ENCODE measurements at regions not wholly inside any gene's neighbourhood (a gene's known extent, or its start where the extent isn't known, plus 50 kb on each side); places are given as distances from the start of the nearest gene placed in this dataset.

DNA sequence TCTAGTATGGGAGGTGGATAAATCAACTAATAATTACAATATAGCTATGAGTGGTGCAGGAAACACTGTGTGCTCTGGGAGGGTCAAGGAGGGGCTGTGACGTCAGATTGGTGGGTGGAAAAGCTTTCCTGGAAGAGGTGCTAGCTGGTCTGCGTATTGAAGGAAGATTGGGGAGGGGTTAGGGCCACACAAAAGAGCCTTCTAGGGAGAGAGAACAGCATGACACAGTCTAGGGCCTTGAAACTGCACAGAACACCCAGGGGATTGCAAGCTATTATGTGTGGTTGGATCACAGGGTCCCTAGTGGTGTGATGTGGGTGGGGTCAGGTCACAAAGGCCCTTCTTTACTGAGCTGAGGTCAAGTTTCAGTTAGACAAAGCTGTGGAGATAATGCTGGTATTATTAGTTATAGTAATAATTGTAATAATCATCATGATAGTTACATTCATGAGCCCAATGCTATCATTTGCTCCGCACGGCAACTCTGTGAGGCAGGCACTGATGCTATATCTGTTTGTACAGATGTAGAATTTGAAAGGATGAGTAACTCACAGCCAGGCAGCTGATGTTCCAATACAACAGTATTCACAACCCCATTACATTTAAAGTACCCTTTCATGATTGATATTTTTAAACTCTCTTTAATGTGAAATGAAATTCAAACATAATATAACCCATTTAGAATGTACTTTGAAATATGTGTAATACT, 197.4 kb upstream of the IL12B start:
- no peak for FAIRE-seq
- no peak for DNase-seq (ENCODE audit: low spot score)

DNA sequence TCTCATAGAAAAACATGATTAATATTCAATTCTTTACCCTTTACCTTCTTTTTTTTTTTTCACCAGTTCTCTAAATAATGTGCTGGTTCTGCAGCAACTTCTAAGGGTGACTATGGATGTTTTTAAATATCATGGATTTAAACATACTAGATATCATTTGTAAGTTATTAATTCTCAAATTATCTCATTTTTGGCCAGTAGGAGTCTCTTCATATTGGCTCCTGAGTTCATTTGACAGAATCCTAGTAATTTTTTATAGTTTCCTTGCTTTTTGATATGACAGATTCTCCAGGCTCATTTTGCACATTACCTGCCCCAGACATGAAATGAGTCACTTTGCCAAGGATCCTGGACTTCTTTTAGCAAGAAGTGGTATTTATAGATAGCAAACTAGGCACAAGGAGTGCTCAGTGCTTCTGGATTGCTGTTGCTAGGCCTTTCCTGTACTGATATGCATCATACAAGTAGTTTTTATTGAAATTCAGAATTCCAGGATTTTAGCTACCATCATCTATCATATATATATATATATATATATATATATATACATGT, 201.3 kb upstream of the IL12B start:
- FAIRE-seq (no peak), DNase-seq (ENCODE audit: low spot score) (no peak)

DNA sequence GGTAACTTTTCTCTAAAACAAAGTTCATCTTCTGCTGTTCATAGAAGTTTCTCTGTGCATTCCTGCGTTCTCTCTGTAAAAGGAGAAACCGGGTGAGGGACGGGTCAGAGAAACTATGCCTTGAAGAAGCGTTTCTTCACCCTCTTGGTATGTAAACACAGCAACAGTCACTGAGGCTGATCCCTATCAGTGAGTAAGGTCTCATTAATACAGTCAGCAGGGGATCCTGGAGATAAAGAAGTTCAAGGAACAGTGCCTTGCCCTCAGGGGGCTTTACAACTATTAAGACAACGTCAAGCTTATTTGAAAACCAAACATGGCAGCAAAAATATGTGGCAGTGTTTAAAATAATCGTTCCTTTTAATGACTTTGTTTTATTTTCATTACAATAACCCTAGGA, 202.9 kb upstream of the IL12B start:
- FAIRE-seq (no peak), DNase-seq (ENCODE audit: low spot score) (no peak)

DNA sequence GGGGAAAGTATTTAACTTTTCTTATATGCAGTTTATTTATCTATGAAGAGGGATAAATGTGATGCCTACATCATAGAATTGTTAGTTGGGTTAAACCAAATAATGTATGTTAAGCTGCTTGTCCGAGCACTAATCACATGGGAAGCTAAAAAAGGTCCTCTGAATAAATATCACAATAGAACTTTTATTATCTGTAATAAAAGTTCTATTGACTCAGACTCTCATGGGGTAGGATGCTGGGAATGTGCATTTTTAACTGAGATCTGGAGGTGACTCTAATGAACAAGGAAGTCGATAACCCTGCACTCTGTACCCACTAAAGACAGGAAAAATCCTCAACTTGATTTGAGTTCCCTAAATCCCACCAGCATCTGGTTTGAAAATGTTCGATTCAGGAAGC, 205.9 kb upstream of the IL12B start:
- FAIRE-seq (no peak), DNase-seq (ENCODE audit: low spot score) (no peak)

DNA sequence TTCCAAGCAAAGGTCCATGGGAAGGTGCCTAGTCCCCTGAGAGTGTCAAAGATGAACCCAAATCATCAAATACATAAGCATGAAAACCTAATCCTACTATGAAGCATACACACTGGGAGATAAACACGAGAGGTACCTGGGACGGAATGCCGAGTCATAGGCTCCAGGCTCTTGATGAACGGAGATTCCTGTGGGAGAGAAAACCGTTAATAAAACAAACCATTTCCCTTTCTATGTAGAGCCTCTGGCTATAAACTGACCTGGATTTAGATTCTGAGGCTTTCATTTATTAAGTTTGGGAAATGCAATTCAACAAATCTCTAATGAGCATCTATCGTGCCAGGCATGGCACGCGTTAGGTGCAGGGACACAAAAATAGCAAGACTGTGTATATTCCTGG, 206.4 kb upstream of the IL12B start:
- FAIRE-seq, result no peak
- DNase-seq (ENCODE audit: low spot score), result no peak

DNA sequence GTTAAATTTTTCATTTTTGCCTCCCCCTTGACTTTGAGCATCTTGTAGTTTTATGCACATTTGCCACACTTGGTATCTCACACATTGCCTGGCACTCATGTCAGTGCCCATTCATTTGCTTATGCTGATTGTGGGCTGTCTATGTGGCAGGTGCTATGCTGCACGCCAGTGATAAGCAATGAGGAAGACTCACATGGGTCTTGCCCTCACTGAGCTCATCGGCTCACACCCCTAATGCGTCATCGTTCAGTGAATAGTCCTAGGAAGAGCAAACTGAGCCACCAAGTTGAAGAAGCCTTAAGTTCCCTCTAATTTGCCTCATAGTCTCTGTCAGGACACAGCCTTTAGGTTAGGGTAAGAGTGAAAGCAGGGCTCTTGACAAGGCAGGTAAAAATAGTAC, 209.4 kb upstream of the IL12B start:
- DNase-seq (ENCODE audit: low spot score), result no peak
- no peak for FAIRE-seq

DNA sequence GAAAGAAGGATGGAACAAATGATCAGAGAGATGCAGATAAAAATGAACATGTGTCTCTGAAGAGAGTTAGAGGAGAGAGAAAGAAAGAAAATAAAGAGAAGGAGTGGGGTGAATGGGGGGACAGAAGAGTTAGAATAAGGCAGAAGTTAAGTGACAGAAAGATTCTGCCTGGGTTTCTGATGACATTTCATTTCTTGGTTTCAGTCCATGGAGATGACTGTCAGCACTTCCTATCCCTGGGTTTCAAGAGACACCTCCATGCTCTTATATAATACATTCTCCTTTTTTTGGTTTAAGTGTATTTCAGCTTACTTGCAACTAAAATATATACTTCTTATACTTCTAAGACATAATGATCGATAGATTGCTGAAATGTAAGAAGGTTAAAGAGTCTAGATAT, 213.0 kb upstream of the IL12B start:
- FAIRE-seq, result no peak
- DNase-seq (ENCODE audit: low spot score), result no peak

DNA sequence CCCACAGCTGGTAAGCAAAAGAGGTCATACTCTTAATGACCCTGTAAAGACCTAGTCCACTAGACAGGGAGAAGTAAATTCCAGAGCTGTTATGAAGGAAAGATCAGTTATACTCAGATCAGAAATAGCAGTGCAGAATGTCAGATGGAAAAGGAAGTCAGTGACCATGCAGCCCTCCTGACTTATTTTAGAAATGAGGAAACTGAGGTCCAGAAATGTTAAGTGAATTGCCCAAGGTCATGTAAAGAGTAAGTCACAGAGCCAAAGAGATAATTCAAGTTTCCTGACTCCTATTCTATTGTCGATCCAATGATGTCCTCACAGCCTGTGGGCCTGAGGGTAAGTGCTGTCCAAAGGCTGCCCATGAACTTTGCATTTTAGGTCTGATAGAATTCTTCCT, 214.9 kb upstream of the IL12B start:
- no peak for DNase-seq (ENCODE audit: low spot score)
- FAIRE-seq, result no peak

DNA sequence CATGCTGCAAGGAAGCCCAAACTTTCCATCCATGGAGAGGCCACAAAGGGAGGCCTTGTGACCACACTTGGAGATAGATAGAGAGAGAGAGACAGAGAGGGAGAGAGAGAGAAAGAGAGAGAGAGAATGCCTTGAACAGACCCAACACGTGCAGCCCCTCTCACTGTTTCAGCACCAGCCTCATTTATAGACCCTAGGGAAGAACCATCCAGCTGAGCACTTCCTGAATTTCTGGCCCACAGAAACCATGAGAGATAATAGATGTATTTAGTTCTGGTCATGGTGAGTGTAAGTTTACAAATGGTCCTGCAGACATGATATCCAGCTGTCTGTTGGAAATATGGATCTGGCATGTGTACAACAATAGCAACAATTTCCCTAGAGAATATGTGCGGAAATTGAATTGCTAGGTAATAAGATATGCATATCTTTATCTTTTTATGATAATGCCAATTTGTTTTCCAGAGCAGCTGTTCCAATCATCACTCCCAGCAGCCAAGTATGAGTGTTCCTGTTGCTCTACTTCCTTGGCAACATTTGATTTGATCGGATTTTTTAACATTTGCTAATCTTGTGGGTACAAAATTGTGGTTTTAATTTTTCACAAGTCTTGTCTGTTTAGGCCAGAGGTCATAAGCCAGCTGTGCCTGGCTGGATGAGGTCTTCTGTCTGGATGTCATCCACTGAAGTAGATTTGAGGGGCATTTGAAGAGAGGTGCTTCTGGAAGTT, 217.3 kb upstream of the IL12B start:
- DNase-seq (ENCODE audit: low spot score) (no peak), FAIRE-seq (no peak)

DNA sequence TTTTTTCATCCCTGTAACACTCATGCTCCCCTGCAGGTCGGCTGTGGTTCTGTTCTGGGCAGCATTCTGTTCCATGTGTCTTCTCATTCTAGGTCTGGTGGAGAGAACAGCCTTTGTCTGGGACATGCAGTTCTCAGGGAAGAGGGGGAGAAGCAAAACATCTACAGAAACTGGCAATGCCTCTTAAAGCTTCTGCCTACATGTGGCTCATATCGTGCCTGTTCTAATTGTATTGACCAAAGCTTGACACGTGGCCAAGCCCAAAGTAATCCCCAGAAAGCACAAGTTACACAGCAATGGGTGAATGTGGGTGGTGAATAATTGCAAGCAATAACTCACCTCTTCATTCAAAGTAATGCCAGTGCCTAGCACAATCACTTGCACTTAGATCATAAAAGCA, 218.2 kb upstream of the IL12B start:
- no peak for FAIRE-seq
- DNase-seq (ENCODE audit: low spot score), result no peak

DNA sequence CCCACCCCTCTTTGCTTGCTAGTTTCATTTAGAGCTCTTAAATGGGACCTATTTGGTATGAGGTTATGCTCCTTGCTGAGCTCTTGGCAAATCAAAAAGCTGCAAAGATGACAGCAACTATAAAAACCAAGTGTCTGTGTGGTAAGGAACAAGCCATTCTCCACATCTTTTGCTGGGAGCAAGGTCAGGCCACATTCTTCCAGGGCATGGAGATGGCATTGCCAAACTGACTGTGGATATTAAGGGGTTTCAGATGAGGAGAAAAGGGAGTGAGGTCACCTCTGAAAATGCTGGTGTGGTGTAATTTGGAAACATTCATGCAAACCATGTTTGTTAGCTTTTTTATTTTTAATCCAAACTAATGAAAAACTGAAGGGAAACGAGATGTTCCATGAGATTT, 218.8 kb upstream of the IL12B start:
- no peak for FAIRE-seq
- no peak for DNase-seq (ENCODE audit: low spot score)

DNA sequence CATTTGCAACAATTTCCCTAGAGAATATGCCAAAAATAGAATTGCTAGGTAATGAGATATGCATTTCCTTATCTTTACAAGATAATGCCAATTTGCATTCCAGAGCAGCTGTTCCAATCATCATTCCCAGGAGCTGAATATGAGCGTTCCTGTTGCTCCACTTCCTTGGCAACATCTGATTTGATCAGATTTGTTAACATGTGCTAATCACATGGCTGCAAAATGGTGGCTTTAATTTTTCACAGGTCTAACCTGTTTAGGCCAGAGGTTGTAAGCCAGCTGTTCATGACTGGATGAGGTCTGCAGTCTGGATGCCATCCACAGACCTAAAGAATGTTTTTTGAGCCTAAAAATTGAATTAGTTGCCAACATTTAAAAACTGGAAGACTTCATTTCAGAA, 220.7 kb upstream of the IL12B start:
- DNase-seq (ENCODE audit: low spot score) (no peak), FAIRE-seq (no peak)

DNA sequence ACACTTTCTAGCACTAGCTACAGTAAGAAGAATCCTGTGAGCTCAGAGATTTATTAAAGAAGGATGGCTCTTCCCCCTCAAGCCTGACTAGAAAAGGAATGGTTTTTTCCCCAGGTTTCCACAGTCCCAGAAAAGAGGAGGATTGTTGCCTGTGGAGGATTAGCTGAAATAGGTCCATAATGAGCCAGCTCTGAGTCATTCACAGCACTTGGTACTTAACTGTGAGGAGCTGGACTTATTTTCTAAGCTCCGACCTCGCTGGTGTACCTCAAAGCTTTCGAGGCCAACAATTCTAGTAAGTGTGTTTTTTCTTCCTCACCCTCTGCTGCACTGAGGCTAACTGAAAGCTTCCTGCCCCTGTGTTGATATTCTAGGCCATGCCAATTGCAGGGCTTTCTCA, 222.5 kb upstream of the IL12B start:
- no peak for DNase-seq (ENCODE audit: low spot score)
- no peak for FAIRE-seq

DNA sequence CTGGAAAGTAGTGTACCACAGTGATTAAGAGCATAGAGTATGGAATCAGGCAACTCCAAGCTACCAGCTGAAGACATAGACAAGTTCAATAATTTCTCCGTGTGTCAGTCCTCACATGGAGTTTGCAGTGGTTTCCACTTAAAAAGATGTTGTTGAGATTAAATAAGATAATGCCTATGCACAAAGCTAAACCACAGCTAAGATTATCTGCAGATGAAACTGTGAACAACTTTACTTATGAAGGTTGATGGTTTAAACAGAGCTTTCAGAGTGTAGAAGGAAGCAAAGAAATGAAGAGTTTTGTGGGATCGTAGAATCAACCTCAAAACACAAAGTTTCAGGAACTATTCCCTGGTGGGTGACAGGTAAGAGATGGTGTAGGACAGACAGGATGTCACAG, 223.5 kb upstream of the IL12B start:
- DNase-seq (ENCODE audit: low spot score), result no peak
- no peak for FAIRE-seq

DNA sequence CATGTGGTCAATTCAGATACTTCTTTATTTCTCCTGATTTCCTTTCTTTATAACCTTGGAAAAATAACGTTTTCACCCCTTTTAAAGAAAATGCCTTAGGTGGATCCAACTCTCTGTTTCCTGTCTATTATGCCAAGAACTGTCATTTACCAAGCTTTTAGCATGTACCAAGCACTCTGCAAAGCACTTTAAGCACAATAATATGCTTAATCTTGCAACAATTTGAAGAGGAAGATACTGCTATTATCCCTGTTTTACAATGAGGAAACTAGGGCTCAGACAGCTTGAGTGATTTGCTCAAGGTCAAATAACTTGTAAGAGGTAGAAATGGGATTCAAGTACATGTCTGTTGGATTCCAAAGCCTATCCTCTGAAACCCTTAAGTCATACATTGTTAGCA, 224.8 kb upstream of the IL12B start:
- FAIRE-seq, result no peak

DNA sequence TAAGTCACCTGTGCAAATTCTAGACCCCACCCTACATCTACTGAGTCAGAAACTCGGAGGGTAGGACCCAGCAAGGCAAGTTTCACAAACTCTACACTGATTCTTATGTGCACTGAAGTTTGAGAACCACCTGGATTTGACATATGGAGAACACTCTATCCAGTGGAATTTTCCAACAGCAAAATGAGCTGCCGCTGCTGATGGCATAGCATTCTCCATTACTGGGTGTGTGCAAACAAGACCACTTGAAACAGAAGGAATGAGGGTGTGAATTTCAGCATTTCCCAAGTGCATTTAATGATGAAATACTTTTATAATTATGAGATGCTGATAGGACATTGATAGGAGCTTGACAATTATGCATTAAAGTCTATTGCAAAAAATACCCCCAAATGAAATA, 229.1 kb upstream of the IL12B start:
- FAIRE-seq (no peak), DNase-seq (ENCODE audit: low spot score) (no peak)

More for the DNA sequence above, 224.8 kb upstream of the IL12B start:
- no peak for DNase-seq (ENCODE audit: low spot score)

DNA sequence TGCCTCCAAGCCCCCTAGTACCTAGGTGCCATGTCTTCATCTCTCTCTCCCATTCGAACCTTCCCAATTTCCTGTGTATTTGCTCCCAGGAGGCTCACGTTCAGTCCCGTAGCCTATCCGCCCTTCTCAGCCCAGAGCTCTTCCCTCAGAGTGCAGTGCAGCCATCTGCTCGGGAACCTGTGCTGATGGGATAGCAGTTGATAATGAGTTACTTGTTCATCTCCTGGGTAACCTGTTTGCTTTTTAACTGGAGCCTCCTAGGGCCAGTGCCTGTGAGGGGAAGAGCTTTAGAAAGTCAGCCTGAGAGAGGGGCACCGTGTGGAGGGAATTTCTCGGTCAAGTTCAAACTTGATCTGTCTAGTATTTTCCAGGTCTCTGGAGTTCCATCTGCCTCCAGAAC, 229.8 kb upstream of the IL12B start:
- FAIRE-seq (no peak), DNase-seq (ENCODE audit: low spot score) (no peak)

DNA sequence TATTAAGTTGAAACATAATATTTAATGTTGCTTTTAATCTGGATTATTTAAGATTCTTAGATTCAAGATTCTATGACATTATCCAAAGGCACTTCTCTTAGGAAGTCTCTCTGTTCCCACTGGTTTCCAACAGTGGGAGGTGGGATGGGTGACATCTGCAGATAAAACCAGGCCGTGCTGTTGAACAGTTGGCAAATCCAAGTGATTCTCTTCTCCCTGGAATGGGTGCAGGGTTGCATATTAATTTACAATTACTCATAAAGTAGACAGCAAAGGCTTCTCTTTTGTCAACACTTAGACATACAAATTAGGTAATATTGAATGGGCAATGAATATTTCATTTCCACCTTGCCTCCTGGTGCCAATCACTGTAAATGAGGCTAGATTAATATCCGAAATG, 233.7 kb upstream of the IL12B start:
- FAIRE-seq (no peak), DNase-seq (ENCODE audit: low spot score) (no peak)

DNA sequence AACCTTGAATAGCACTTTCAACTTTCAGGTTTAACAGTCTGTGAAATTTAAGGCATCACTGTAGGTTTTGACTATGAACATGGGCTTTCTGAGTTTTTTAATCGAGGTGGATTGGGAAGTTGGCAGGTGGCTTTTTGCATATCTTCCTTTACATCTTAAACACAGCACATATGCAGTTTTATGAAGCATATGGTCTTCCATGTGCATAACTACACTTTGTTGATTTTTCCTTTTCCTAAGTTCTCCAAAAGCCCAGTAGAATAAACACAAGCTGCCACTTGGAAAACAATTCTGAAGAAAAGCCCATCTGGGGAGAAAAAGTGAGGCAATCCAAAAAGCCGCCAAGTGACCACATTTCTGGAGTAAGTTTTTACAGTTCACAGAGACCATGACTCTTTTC, 236.5 kb upstream of the IL12B start:
- no peak for DNase-seq (ENCODE audit: low spot score)
- FAIRE-seq, result no peak

DNA sequence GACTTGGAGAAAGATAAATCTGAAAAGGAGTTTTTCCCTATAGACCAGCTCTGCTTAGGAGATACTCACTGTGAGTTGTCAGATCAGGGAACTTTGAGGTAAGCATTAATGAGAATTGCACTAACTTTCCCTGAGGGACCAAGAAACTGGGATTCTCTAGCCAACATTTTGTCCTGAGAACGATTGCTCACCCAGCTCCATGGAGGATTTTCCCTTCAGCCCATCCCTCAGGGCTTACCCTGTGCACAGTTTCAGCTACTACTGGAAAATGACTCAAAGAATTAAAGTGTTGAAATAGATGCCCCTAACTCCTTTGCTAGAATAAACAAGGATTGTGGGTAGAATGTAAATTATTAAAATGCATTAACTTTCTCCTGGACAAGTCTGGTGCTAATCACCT, 237.2 kb upstream of the IL12B start:
- DNase-seq (ENCODE audit: low spot score), result no peak
- FAIRE-seq, result no peak

DNA sequence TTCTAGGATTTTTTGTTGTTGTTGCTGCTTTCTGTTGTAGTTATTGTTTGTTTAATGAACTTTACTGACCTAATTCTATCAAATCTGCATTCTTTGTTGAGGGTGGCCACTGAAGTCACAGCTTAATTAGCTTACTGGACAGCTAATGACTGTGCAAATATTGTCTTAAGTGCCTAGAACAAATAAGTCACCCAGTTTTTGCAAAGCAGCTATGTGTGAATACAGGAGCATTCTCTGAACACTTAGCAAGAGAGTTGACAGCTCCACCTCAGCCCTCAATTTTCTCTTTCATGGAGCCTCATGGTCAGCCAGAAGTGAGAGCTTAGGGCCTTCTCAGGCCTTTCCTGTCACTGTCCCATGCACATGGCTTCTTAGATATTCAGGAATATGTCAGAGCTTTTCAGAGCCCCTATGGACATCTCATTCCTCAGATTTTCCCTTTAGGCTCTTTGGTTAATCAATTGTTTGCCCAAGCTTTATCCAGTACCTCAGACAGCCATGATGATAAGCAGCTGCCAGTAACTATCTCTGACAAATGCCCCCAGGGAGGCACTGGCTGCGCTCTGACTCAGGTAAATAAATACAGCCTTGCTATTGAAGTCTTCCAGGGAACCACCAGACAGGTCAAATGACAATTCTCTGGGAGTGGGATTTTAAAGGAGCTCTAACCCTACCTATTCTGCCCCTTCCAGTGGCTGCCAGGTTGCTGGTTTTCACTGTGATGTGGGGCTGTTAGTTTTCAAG, 241.4 kb upstream of the IL12B start:
- FAIRE-seq (no peak), DNase-seq (ENCODE audit: low spot score) (no peak)

DNA sequence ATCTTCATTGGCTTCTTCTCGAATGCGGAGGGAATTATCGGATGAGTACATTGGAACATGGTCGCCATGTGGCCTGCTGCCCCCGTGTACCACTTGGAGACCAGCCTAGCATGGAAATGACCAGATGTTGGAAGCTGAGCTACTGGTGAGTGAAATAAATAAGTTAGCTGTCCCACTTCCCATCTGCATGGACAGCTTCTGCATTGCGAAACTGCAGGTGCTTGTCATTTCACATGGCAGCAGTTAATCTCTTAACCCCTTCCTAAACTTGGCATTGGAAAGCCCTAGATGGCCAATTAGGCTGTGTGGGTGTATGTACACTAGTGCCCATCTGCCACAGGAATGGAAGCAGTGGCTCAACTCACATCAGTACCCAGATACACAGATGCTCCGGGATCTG, 246.6 kb upstream of the IL12B start:
- DNase-seq (ENCODE audit: low spot score), result no peak
- FAIRE-seq, result no peak

All from urothelium cell line (cell line).